ENCODE measurements at regions not wholly inside any gene's neighbourhood (a gene's known extent, or its start where the extent isn't known, plus 50 kb on each side); places are given as distances from the start of the nearest gene placed in this dataset.

DNA sequence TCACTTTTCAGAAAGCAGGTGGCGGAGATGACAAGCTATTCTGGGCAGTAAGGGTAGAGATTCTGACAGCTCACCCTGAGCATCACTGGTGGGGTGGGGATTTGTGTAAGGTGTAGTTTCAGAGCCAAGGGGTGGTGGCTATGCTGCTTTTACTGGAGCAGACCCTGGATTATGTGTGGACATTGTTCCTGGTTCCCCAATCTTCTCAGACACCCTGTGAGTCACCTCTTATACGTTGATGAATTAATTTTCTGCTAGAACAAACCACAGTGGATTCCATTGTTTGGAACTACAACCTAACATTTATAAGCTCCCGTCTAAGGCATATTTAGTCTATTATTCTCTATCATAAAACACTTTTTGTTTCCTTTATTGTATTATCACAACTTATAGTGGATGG is 169.5 kb upstream of the COL8A1 start:
- no TSS peak for BruUV-seq (replicated peaks)
- CTCF ChIA-PET (ENCODE audit: unreplicated experiment): no interaction called here
- Histone ChIP-seq H3K27ac (ENCODE audit: low read depth, low read length, poor library complexity, severe bottlenecking) (no peak overlapping the region), H3K9me2 (ENCODE audit: insufficient read depth, low read length) (no peaks in the 10 kb centered on the region), H3K79me2 (ENCODE audit: insufficient read depth, low read depth, low read length) (no peaks in the 10 kb centered on the region), H2AFZ (ENCODE audit: low read length) (no peak overlapping the region), H3K4me2 (ENCODE audit: low read length) (no peak overlapping the region), H4K20me1 (ENCODE audit: insufficient read depth, low read length) (no peaks in the 10 kb centered on the region), H3K9me3 (ENCODE audit: low read length) (no peaks in the 10 kb centered on the region), H3K4me3 (ENCODE audit: low read depth, low read length, poor library complexity, severe bottlenecking) (no peak overlapping the region), H3K36me3 (ENCODE audit: insufficient read depth, low read length) (no peaks in the 10 kb centered on the region), H3K4me1 (ENCODE audit: insufficient read depth, low read length, poor library complexity, severe bottlenecking) (no peaks in the 10 kb centered on the region)
- intact Hi-C loops (cut with micrococcal nuclease; ENCODE audit: unreplicated experiment): no loop called here
- no peak for DNase-seq (ENCODE audit: low spot score)
- POLR2A ChIA-PET: no interaction called here
- TF ChIP-seq, protein P1, sequence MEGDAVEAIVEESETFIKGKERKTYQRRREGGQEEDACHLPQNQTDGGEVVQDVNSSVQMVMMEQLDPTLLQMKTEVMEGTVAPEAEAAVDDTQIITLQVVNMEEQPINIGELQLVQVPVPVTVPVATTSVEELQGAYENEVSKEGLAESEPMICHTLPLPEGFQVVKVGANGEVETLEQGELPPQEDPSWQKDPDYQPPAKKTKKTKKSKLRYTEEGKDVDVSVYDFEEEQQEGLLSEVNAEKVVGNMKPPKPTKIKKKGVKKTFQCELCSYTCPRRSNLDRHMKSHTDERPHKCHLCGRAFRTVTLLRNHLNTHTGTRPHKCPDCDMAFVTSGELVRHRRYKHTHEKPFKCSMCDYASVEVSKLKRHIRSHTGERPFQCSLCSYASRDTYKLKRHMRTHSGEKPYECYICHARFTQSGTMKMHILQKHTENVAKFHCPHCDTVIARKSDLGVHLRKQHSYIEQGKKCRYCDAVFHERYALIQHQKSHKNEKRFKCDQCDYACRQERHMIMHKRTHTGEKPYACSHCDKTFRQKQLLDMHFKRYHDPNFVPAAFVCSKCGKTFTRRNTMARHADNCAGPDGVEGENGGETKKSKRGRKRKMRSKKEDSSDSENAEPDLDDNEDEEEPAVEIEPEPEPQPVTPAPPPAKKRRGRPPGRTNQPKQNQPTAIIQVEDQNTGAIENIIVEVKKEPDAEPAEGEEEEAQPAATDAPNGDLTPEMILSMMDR (conservative IDR thresholded peaks at IDR 0.05; ENCODE audit: low read length): no peak
- TF ChIP-seq EZH2phosphoT487 (IDR thresholded peaks at IDR 0.05; ENCODE audit: borderline replicate concordance, low read depth, low read length): no peak

DNA sequence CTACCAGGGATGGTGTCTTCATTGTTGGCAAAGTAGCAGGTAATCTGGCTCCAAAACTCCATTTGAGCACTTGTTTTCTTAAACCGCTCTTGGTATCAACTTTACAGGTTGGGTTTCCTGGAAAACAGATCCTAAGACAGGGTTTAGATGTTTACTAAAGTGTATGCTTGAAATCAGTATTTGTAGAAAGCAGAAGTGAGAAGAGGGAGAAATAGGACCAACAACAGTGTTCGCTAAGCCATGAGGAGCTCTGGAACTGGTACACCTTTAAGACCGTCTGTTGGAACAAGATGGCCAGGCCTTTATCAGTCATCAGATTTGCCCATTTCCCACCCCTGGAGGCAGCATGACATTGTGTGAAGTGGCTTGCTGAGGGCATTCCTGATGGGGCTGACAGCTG is 171.0 kb upstream of the COL8A1 start:
- H2AFZ ChIP-seq (ENCODE audit: low read length): no peak overlapping the region
- H3K4me2 ChIP-seq (ENCODE audit: low read length): no peak overlapping the region
- no peaks in the 10 kb centered on the region for H3K4me1 ChIP-seq (ENCODE audit: insufficient read depth, low read length, poor library complexity, severe bottlenecking)
- H3K9me3 ChIP-seq (ENCODE audit: low read length): no peaks in the 10 kb centered on the region
- BruUV-seq (replicated peaks): no TSS peak
- intact Hi-C loops (cut with micrococcal nuclease; ENCODE audit: unreplicated experiment): no loop called here
- no peak overlapping the region for H3K27ac ChIP-seq (ENCODE audit: low read depth, low read length, poor library complexity, severe bottlenecking)
- H3K79me2 ChIP-seq (ENCODE audit: insufficient read depth, low read depth, low read length): no peaks in the 10 kb centered on the region
- DNase-seq (ENCODE audit: low spot score): no peak
- ChIA-PET POLR2A (no interaction called here), CTCF (ENCODE audit: unreplicated experiment) (no interaction called here)
- no peak overlapping the region for H3K4me3 ChIP-seq (ENCODE audit: low read depth, low read length, poor library complexity, severe bottlenecking)
- no peaks in the 10 kb centered on the region for H3K9me2 ChIP-seq (ENCODE audit: insufficient read depth, low read length)
- TF ChIP-seq, protein P1 (conservative IDR thresholded peaks at IDR 0.05; ENCODE audit: low read length): no peak
- no peak for TF ChIP-seq EZH2phosphoT487 (IDR thresholded peaks at IDR 0.05; ENCODE audit: borderline replicate concordance, low read depth, low read length)
- H4K20me1 ChIP-seq (ENCODE audit: insufficient read depth, low read length): no peaks in the 10 kb centered on the region
- no peaks in the 10 kb centered on the region for H3K36me3 ChIP-seq (ENCODE audit: insufficient read depth, low read length)

DNA sequence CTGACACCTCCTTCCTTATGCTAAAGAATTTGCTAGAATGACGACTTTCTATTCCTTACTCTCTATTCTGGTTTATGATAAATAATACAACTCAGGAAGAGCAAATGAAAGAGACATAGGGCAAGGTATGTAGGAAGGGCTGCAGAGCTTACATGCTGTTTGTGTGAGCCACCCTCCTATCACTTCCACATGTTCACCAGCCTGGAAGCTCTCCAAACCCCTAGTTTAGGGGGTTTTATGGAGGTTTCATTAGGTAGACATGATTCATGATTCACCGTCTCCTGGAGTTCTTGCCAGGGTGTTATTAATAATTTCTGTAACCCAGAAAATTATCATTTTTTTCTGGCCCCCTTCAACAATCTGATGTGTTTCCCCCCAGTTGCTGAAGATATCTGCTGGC is 172.1 kb upstream of the COL8A1 start:
- Histone ChIP-seq H3K9me2 (ENCODE audit: insufficient read depth, low read length) (no peaks in the 10 kb centered on the region), H3K27ac (ENCODE audit: low read depth, low read length, poor library complexity, severe bottlenecking) (no peak overlapping the region), H3K4me3 (ENCODE audit: low read depth, low read length, poor library complexity, severe bottlenecking) (no peak overlapping the region), H3K4me2 (ENCODE audit: low read length) (no peak overlapping the region), H3K4me1 (ENCODE audit: insufficient read depth, low read length, poor library complexity, severe bottlenecking) (no peaks in the 10 kb centered on the region), H2AFZ (ENCODE audit: low read length) (no peak overlapping the region), H3K79me2 (ENCODE audit: insufficient read depth, low read depth, low read length) (no peaks in the 10 kb centered on the region), H4K20me1 (ENCODE audit: insufficient read depth, low read length) (no peaks in the 10 kb centered on the region), H3K36me3 (ENCODE audit: insufficient read depth, low read length) (no peaks in the 10 kb centered on the region), H3K9me3 (ENCODE audit: low read length) (no peaks in the 10 kb centered on the region)
- TF ChIP-seq, protein P1 (conservative IDR thresholded peaks at IDR 0.05; ENCODE audit: low read length): no peak
- TF ChIP-seq EZH2phosphoT487 (IDR thresholded peaks at IDR 0.05; ENCODE audit: borderline replicate concordance, low read depth, low read length): no peak
- ChIA-PET CTCF (ENCODE audit: unreplicated experiment) (no interaction called here), POLR2A (no interaction called here)
- BruUV-seq (replicated peaks): no TSS peak
- no peak for DNase-seq (ENCODE audit: low spot score)
- intact Hi-C loops (cut with micrococcal nuclease; ENCODE audit: unreplicated experiment): no loop called here
